B cell (primary cell): ENCODE measurements at regions not wholly inside any gene's neighbourhood (a gene's known extent, or its start where the extent isn't known, plus 50 kb on each side); places are given as distances from the start of the nearest gene placed in this dataset.

Source experiments
- ATAC-seq: fragments of 200-7000 bp; cut with Tn5 transposase; one replicate; pipeline ENCODE4 v1.10.0; 2021; ENCODE audit warnings: low read depth, mild to moderate bottlenecking, moderate number of reproducible peaks, moderate library complexity
- CTCF ChIA-PET: fragments of 350-600 bp; sonication (Branson Sonifier 250); formaldehyde crosslinking; loops from one replicate; lab custom pipeline; 2021; ENCODE audit warnings: antibody characterized with exemption, inconsistent platforms; lab: Charles Lee
- POLR2A ChIA-PET: fragments of 350-600 bp; sonication (Branson Sonifier 250); formaldehyde crosslinking; loops from one replicate; lab custom pipeline; 2021; ENCODE audit warnings: antibody characterized with exemption; lab: Charles Lee
- DNase-seq: peaks from one replicate; pipeline ENCODE4 v3.0.0; 2013
- H2AFZ ChIP-seq: 2 replicates; pipeline ENCODE4 v1.6.1; 2012; ENCODE audit warnings: mild to moderate bottlenecking, low read depth, low read length; ENCODE audit not compliant: insufficient read depth, poor library complexity, severe bottlenecking
- H3K27ac ChIP-seq, 2 donors: 1 replicate in 1 of 2; 2 replicates in 1 of 2; pipeline ENCODE4 v1.5.1; 2012 to 2013; ENCODE audit warnings: low read length in 2 of 2, mild to moderate bottlenecking in 2 of 2, moderate library complexity in 1 of 2
- H3K27me3 ChIP-seq, 4 experiments: fragments of 200-600 bp in 1 of 4; sonication (generic) in 1 of 4; replicated peaks in 1 of 4; 1 replicate in 2 of 4; 2 replicates in 2 of 4; pipeline versions ENCODE4 v1.6.1 to v1.7.0; 2013 to 2016; ENCODE audit warnings: low read length in 3 of 4, mild to moderate bottlenecking in 2 of 4, mixed read lengths in 1 of 4, moderate library complexity in 1 of 4; ENCODE audit not compliant: insufficient read depth in 4 of 4, control insufficient read depth in 3 of 4; ENCODE audit errors: control extremely low read depth in 1 of 4
- H3K36me3 ChIP-seq, 2 experiments: replicated peaks in 1 of 2; 1 replicate in 1 of 2; 2 replicates in 1 of 2; pipeline versions ENCODE4 v1.6.1 to v1.7.1; 2013; ENCODE audit warnings: low read length in 1 of 2; ENCODE audit not compliant: insufficient read depth in 2 of 2, control insufficient read depth in 1 of 2; ENCODE audit errors: control extremely low read depth in 1 of 2, extremely low read depth in 1 of 2
- H3K4me1 ChIP-seq, 2 donors: fragments of 200-600 bp in 1 of 2; sonication (generic) in 1 of 2; 1 replicate in 1 of 2; 2 replicates in 1 of 2; pipeline versions ENCODE4 v1.5.1 to v1.6.1; 2013 to 2017; ENCODE audit warnings: low read length in 2 of 2; ENCODE audit not compliant: control insufficient read depth in 2 of 2, insufficient read depth in 2 of 2
- H3K4me2 ChIP-seq: replicated peaks from 2 replicates; pipeline ENCODE3; 2012; ENCODE audit warnings: mild to moderate bottlenecking, low read depth, low read length; ENCODE audit not compliant: poor library complexity, severe bottlenecking
- H3K4me3 ChIP-seq, 5 experiments: fragments of 200-600 bp in 1 of 5; sonication (generic) in 1 of 5; 1 replicate in 3 of 5; 2 replicates in 2 of 5; pipeline versions ENCODE4 v1.5.1 to v1.7.0; 2011 to 2016; ENCODE audit warnings: low read length in 4 of 5, mild to moderate bottlenecking in 4 of 5, low read depth in 2 of 5, control low read depth in 1 of 5, moderate library complexity in 1 of 5; ENCODE audit not compliant: insufficient read depth in 1 of 5; ENCODE audit errors: control extremely low read depth in 1 of 5, extremely low read depth in 1 of 5
- H3K79me2 ChIP-seq: fragments of 200-600 bp; sonication (generic); one replicate; pipeline ENCODE4 v1.6.0; 2016; ENCODE audit warnings: low read length; ENCODE audit not compliant: control insufficient read depth, insufficient read depth
- H3K9ac ChIP-seq: fragments of 200-600 bp; sonication (generic); 2 replicates; pipeline ENCODE4 v1.6.1; 2017; ENCODE audit warnings: mild to moderate bottlenecking, low read length, moderate library complexity
- H3K9me3 ChIP-seq, 3 donors: one replicate each; pipeline versions ENCODE4 v1.6.1 to v1.7.1; 2013; ENCODE audit warnings: low read length in 2 of 3; ENCODE audit not compliant: control insufficient read depth in 2 of 3, insufficient read depth in 1 of 3; ENCODE audit errors: control extremely low read depth in 1 of 3
- H4K20me1 ChIP-seq: 2 replicates; pipeline ENCODE4 v1.6.0; 2012; ENCODE audit warnings: mild to moderate bottlenecking, low read length; ENCODE audit not compliant: insufficient read depth, control insufficient read depth, poor library complexity, severe bottlenecking
- H3K27ac Mint-ChIP-seq: one replicate; pipeline ENCODE4 v1.8.0; 2021; ENCODE audit warnings: mixed read lengths
- H3K27me3 Mint-ChIP-seq: one replicate; pipeline ENCODE4 v1.8.0; 2021; ENCODE audit warnings: mixed read lengths
- H3K4me1 Mint-ChIP-seq: one replicate; pipeline ENCODE4 v1.8.0; 2021; ENCODE audit warnings: mixed read lengths
- H3K4me3 Mint-ChIP-seq: one replicate; pipeline ENCODE4 v1.8.0; 2021; ENCODE audit warnings: mixed read lengths
- H3K9me3 Mint-ChIP-seq: one replicate; pipeline ENCODE4 v1.8.0; 2022; ENCODE audit warnings: mixed read lengths; ENCODE audit not compliant: insufficient read depth
- CTCF ChIP-seq: fragments of 200-600 bp; IDR thresholded peaks from one replicate; pipeline ENCODE4 v1.8.0; 2022; ENCODE audit warnings: antibody characterized with exemption, mild to moderate bottlenecking
- EZH2 ChIP-seq: IDR thresholded peaks from 2 replicates; pipeline ENCODE4 v1.6.1; 2012; ENCODE audit warnings: borderline replicate concordance, low read depth, mild to moderate bottlenecking, moderate library complexity, low read length; ENCODE audit not compliant: insufficient read depth, poor library complexity, severe bottlenecking
- WGBS: methylation state at CpG from one replicate; pipeline ENCODE4 v1.1.5; 2013; ENCODE audit warnings: missing lambda C conversion rate; ENCODE audit not compliant: insufficient coverage; 5-methylcytosine and 5-hydroxymethylcytosine counted together
- intact Hi-C: fragments of 100-400 bp; cut with micrococcal nuclease; formaldehyde crosslinking; loops from one replicate; pipeline ENCODE4 v1.10.0; 2022

GRCh38 chr19:20367811-20368294 lies 197.7 kb downstream of the ZNF737 start:
- no peak overlapping the region for H3K27ac ChIP-seq
- Mint-ChIP-seq H3K4me3 (no peak overlapping the region), H3K27me3 (no peaks in the 10 kb centered on the region), H3K4me1 (no peaks in the 10 kb centered on the region), H3K9me3 (peaks cover 2% of the 10 kb centered on the region), H3K27ac (no peak overlapping the region)
- H3K4me1 ChIP-seq: no peaks in the 10 kb centered on the region
- no peak for DNase-seq
- H3K79me2 ChIP-seq: no peaks in the 10 kb centered on the region
- WGBS: 48% methylated on average over 5 of the region's 8 CpGs
- POLR2A ChIA-PET: no interaction called here
- H2AFZ ChIP-seq: no peak overlapping the region
- H3K36me3 ChIP-seq: no peaks in the 10 kb centered on the region
- ATAC-seq: no peak
- no peaks in the 10 kb centered on the region for H3K27me3 ChIP-seq
- H3K4me2 ChIP-seq: no peak overlapping the region
- CTCF ChIA-PET: no interaction called here
- TF ChIP-seq EZH2: no peak
- no peak for TF ChIP-seq CTCF
- H3K9ac ChIP-seq: no peak overlapping the region
- H4K20me1 ChIP-seq: no peaks in the 10 kb centered on the region
- peaks cover 0 to 12% (median 0%) of the 10 kb centered on the region in 3 donors for H3K9me3 ChIP-seq
- intact Hi-C loops: no loop called here
- H3K4me3 ChIP-seq: no peak overlapping the region

- Histone ChIP-seq H3K4me1 (no peaks in the 10 kb centered on the region), H3K27me3 (no peaks in the 10 kb centered on the region), H2AFZ (no peak overlapping the region), H3K4me2 (no peak overlapping the region), H3K79me2 (no peaks in the 10 kb centered on the region), H3K4me3 (no peak overlapping the region), H3K9me3 (peaks cover 0 to 12% (median 0%) of the 10 kb centered on the region in 3 donors), H3K9ac (no peak overlapping the region), H3K27ac (no peak overlapping the region), H4K20me1 (no peaks in the 10 kb centered on the region), H3K36me3 (no peaks in the 10 kb centered on the region)
- ATAC-seq: no peak
- no peak overlapping the region for H3K4me3 Mint-ChIP-seq
- WGBS: 63% methylated on average over 4 of the region's 6 CpGs
- DNase-seq: no peak
- no peaks in the 10 kb centered on the region for H3K4me1 Mint-ChIP-seq
- H3K9me3 Mint-ChIP-seq: peaks cover 2% of the 10 kb centered on the region
- intact Hi-C loops: no loop called here
- TF ChIP-seq CTCF (no peak), EZH2 (no peak)
- no peaks in the 10 kb centered on the region for H3K27me3 Mint-ChIP-seq
- POLR2A ChIA-PET: no interaction called here
- no peak overlapping the region for H3K27ac Mint-ChIP-seq
- CTCF ChIA-PET: no interaction called here
Observed at GRCh38 chr19:20365146-20365545, 198.1 kb downstream of the ZNF486 start.
